GM23338 (cell line): ENCODE measurements at regions not wholly inside any gene's neighbourhood (a gene's known extent, or its start where the extent isn't known, plus 50 kb on each side); places are given as distances from the start of the nearest gene placed in this dataset.

Experiments used
- ATAC-seq: fragments of 200-7000 bp; cut with Tn5 transposase; 3 replicates; pipeline ENCODE4 v1.9.1; 2020
- DNase-seq: peaks from one replicate; pipeline ENCODE4 v3.0.0-alpha.2; 2015; ENCODE audit warnings: low spot score
- H2AFZ ChIP-seq: fragments of 200-600 bp; sonication (generic); 2 replicates; pipeline ENCODE4 v1.8.0; 2016; ENCODE audit warnings: antibody characterized with exemption, mild to moderate bottlenecking, moderate library complexity
- H3F3A ChIP-seq: fragments of 200-600 bp; sonication (generic); replicated peaks from 2 replicates; pipeline ENCODE4 v1.8.0; 2017; ENCODE audit warnings: antibody characterized with exemption, mixed run types, low read depth
- H3K27ac ChIP-seq: fragments of 200-600 bp; sonication (generic); 2 replicates; pipeline ENCODE4 v1.6.1; 2016; ENCODE audit warnings: low read depth
- H3K27me3 ChIP-seq: fragments of 200-600 bp; sonication (generic); 2 replicates; pipeline ENCODE4 v1.8.0; 2016; ENCODE audit warnings: mild to moderate bottlenecking, mixed run types, moderate library complexity; ENCODE audit not compliant: insufficient read depth
- H3K36me3 ChIP-seq: fragments of 200-600 bp; sonication (generic); 2 replicates; pipeline ENCODE4 v1.8.0; 2016; ENCODE audit warnings: mild to moderate bottlenecking; ENCODE audit not compliant: insufficient read depth
- H3K4me1 ChIP-seq: fragments of 200-600 bp; sonication (generic); 2 replicates; pipeline ENCODE4 v1.8.0; 2016; ENCODE audit warnings: mild to moderate bottlenecking, moderate library complexity; ENCODE audit not compliant: insufficient read depth
- H3K4me2 ChIP-seq: fragments of 200-600 bp; sonication (generic); 2 replicates; pipeline ENCODE4 v1.7.1; 2017; ENCODE audit warnings: mixed run types
- H3K4me3 ChIP-seq: fragments of 200-600 bp; sonication (generic); 2 replicates; pipeline ENCODE4 v1.6.1; 2016; ENCODE audit warnings: mixed run types
- H3K79me2 ChIP-seq: fragments of 200-600 bp; sonication (generic); replicated peaks from 2 replicates; pipeline ENCODE4 v1.8.0; 2017; ENCODE audit warnings: mild to moderate bottlenecking; ENCODE audit not compliant: insufficient read depth
- H3K9me2 ChIP-seq: fragments of 200-600 bp; sonication (generic); 2 replicates; pipeline ENCODE4 v1.8.0; 2017; ENCODE audit not compliant: insufficient read depth
- H4K20me1 ChIP-seq: fragments of 200-600 bp; sonication (generic); replicated peaks from 2 replicates; pipeline ENCODE4 v1.8.0; 2017; ENCODE audit warnings: mild to moderate bottlenecking; ENCODE audit not compliant: insufficient read depth
- H3K27ac Mint-ChIP-seq: 2 replicates; pipeline ENCODE4 v1.8.0; 2020; ENCODE audit warnings: inconsistent platforms, mild to moderate bottlenecking, moderate library complexity, mixed read lengths
- H3K27me3 Mint-ChIP-seq: 3 replicates; pipeline ENCODE4 v1.8.0; 2022; ENCODE audit warnings: low read depth, mild to moderate bottlenecking, moderate library complexity, mixed read lengths, inconsistent platforms; ENCODE audit not compliant: insufficient read depth, poor library complexity
- H3K36me3 Mint-ChIP-seq: 3 replicates; pipeline ENCODE4 v1.8.0; 2021; ENCODE audit warnings: low read depth, mild to moderate bottlenecking, inconsistent platforms, moderate library complexity, mixed read lengths
- H3K4me1 Mint-ChIP-seq: 3 replicates; pipeline ENCODE4 v1.8.0; 2020; ENCODE audit warnings: mild to moderate bottlenecking, inconsistent platforms, mixed read lengths
- H3K4me3 Mint-ChIP-seq: 3 replicates; pipeline ENCODE4 v1.8.0; 2021; ENCODE audit warnings: moderate library complexity, mild to moderate bottlenecking, inconsistent platforms, mixed read lengths
- H3K9me3 Mint-ChIP-seq: 3 replicates; pipeline ENCODE4 v1.8.0; 2020; ENCODE audit warnings: moderate library complexity, mild to moderate bottlenecking, inconsistent platforms, mixed read lengths
- EZH2phosphoT487 ChIP-seq: fragments of 200-600 bp; sonication (generic); IDR thresholded peaks from one replicate; pipeline ENCODE4 v1.8.1; 2018; ENCODE audit warnings: antibody characterized with exemption; ENCODE audit not compliant: unreplicated experiment
- JUNB ChIP-seq: IDR thresholded peaks from one replicate; pipeline ENCODE4 v1.6.1; 2016; ENCODE audit warnings: antibody characterized with exemption; ENCODE audit not compliant: unreplicated experiment
- NANOG ChIP-seq: IDR thresholded peaks from 2 replicates; pipeline ENCODE4 v1.6.1; 2016; ENCODE audit warnings: antibody characterized with exemption, borderline replicate concordance
- POLR2AphosphoS5 ChIP-seq: IDR thresholded peaks from 2 replicates; pipeline ENCODE4 v1.6.1; 2016; ENCODE audit warnings: antibody characterized with exemption, low read depth
- STAT1 ChIP-seq: IDR thresholded peaks from one replicate; pipeline ENCODE4 v1.6.1; 2016; ENCODE audit warnings: antibody characterized with exemption; ENCODE audit not compliant: unreplicated experiment
- ZNF331 ChIP-seq: fragments of 250-450 bp; sonication (Bioruptor Pico); IDR thresholded peaks from 2 replicates; pipeline ENCODE4 v1.5.0; 2020; ENCODE audit warnings: low read depth, mild to moderate bottlenecking, moderate library complexity
- ZNF462 ChIP-seq: fragments of 250-450 bp; sonication (Bioruptor Pico); IDR thresholded peaks from 2 replicates; pipeline ENCODE4 v1.5.0; 2020; ENCODE audit warnings: mild to moderate bottlenecking, moderate library complexity

GRCh38 chr17:68718465-68718864, 117.3 kb upstream of the FAM20A start:
- DNase-seq: no peak
- H3K4me3 Mint-ChIP-seq: no peak overlapping the region
- no peak overlapping the region for H3K27ac ChIP-seq
- H3K9me3 Mint-ChIP-seq: no peaks in the 10 kb centered on the region
- H2AFZ ChIP-seq: no peak overlapping the region
- H3K36me3 ChIP-seq: no peaks in the 10 kb centered on the region
- H3K79me2 ChIP-seq: no peaks in the 10 kb centered on the region
- no peak overlapping the region for H3K4me3 ChIP-seq
- H3F3A ChIP-seq: no peaks in the 10 kb centered on the region
- peaks cover 2% of the 10 kb centered on the region for H3K27me3 Mint-ChIP-seq
- H3K4me1 ChIP-seq: no peaks in the 10 kb centered on the region; the same call in 1 of the 2 replicates
- H4K20me1 ChIP-seq: no peaks in the 10 kb centered on the region
- no peak overlapping the region for H3K4me2 ChIP-seq
- no peak for TF ChIP-seq ZNF462 (CRISPR knock-in tag)
- no peak overlapping the region for H3K27ac Mint-ChIP-seq
- H3K36me3 Mint-ChIP-seq: no peaks in the 10 kb centered on the region
- no peaks in the 10 kb centered on the region for H3K27me3 ChIP-seq
- peaks cover 5% of the 10 kb centered on the region; the same call in 1 of the 2 replicates for H3K9me2 ChIP-seq
- no peaks in the 10 kb centered on the region for H3K4me1 Mint-ChIP-seq
- no peak for ATAC-seq

GRCh38 chr17:68714676-68715075, 113.5 kb upstream of the FAM20A start:
- ATAC-seq: no peak
- no peaks in the 10 kb centered on the region for H3K36me3 ChIP-seq
- H3K27me3 ChIP-seq: no peaks in the 10 kb centered on the region
- no peaks in the 10 kb centered on the region for H3K36me3 Mint-ChIP-seq
- no peak overlapping the region for H3K27ac Mint-ChIP-seq
- no peaks in the 10 kb centered on the region for H3F3A ChIP-seq
- H3K4me3 ChIP-seq: no peak overlapping the region
- no peaks in the 10 kb centered on the region; the same call in 1 of the 2 replicates for H3K4me1 ChIP-seq
- no peaks in the 10 kb centered on the region for H3K79me2 ChIP-seq
- H3K27me3 Mint-ChIP-seq: peaks cover 1% of the 10 kb centered on the region
- no peaks in the 10 kb centered on the region for H3K4me1 Mint-ChIP-seq
- H4K20me1 ChIP-seq: no peaks in the 10 kb centered on the region
- no peak overlapping the region for H3K27ac ChIP-seq
- DNase-seq: no peak
- H2AFZ ChIP-seq: no peak overlapping the region
- H3K4me2 ChIP-seq: no peak overlapping the region
- peaks cover 5% of the 10 kb centered on the region; the same call in 1 of the 2 replicates for H3K9me2 ChIP-seq
- no peak overlapping the region for H3K4me3 Mint-ChIP-seq
- no peaks in the 10 kb centered on the region for H3K9me3 Mint-ChIP-seq
- no peak for TF ChIP-seq NANOG
- TF ChIP-seq EZH2phosphoT487: no peak
- no peak for TF ChIP-seq POLR2AphosphoS5
- TF ChIP-seq STAT1: no peak
- no peak for TF ChIP-seq ZNF331
- no peak for TF ChIP-seq ZNF462 (CRISPR knock-in tag)
- no peak for TF ChIP-seq JUNB
